K562 (cell line): ENCODE measurements at regions not wholly inside any gene's neighbourhood (a gene's known extent, or its start where the extent isn't known, plus 50 kb on each side); places are given as distances from the start of the nearest gene placed in this dataset.

Experiments used
- CHD7 ChIP-seq: fragments of 200-600 bp; sonication (generic); IDR thresholded peaks from one replicate; pipeline ENCODE4 v1.6.1; 2012; ENCODE audit warnings: mild to moderate bottlenecking, low read depth, low read length, inconsistent platforms
- MCM5 ChIP-seq: fragments of 450-650 bp; IDR thresholded peaks from 2 replicates; pipeline ENCODE4 v1.6.1; 2016; ENCODE audit warnings: low read depth
- MTA2 ChIP-seq: fragments of 450-650 bp; IDR thresholded peaks from 2 replicates; pipeline ENCODE4 v1.6.1; 2016; ENCODE audit warnings: low read depth
- POLR2H ChIP-seq: IDR thresholded peaks from 2 replicates; pipeline ENCODE4 v1.6.1; 2016; ENCODE audit warnings: missing genetic modification characterization, low read depth, mild to moderate bottlenecking, control low read depth, missing compliant biosample characterization, moderate library complexity

- TF ChIP-seq CHD7 (no peak), MCM5 (no peak), MTA2 (no peak), POLR2H (tag) (no peak)
Observed at GRCh38 chr5:92102313-92102712, 719.2 kb upstream of the ARRDC3 start (continued).
